Lung (tissue), 11 donors: ENCODE measurements at regions not wholly inside any gene's neighbourhood (a gene's known extent, or its start where the extent isn't known, plus 50 kb on each side); places are given as distances from the start of the nearest gene placed in this dataset.

ENCODE experiments used
- ATAC-seq: fragments of 200-7000 bp; cut with Tn5 transposase; one replicate; pipeline ENCODE4 v1.9.1; 2020; ENCODE audit warnings: moderate number of reproducible peaks; ENCODE audit not compliant: insufficient read depth, low FRiP score
- DNase-seq, 3 donors: peaks; one replicate each; pipeline ENCODE4 v3.0.0-alpha.2; 2013 to 2017
- H3K27ac ChIP-seq, 2 donors: one replicate each; pipeline ENCODE4 v1.5.1; 2013; ENCODE audit warnings: mild to moderate bottlenecking in 2 of 2, moderate library complexity in 2 of 2, control low read depth in 1 of 2, inconsistent platforms in 1 of 2, low read depth in 1 of 2, low read length in 1 of 2
- H3K27me3 ChIP-seq, 3 donors: one replicate each; pipeline ENCODE4 v1.5.1; 2013; ENCODE audit warnings: low read length in 2 of 3; ENCODE audit not compliant: control insufficient read depth in 3 of 3, insufficient read depth in 3 of 3
- H3K36me3 ChIP-seq, 4 donors: one replicate each; pipeline ENCODE4 v1.5.1; 2013; ENCODE audit warnings: low read length in 4 of 4, mild to moderate bottlenecking in 1 of 4, moderate library complexity in 1 of 4; ENCODE audit not compliant: control insufficient read depth in 4 of 4, insufficient read depth in 4 of 4
- H3K4me1 ChIP-seq, 5 donors: one replicate each; pipeline ENCODE4 v1.5.1; 2013; ENCODE audit warnings: low read length in 5 of 5, mild to moderate bottlenecking in 2 of 5, moderate library complexity in 1 of 5; ENCODE audit not compliant: control insufficient read depth in 5 of 5, insufficient read depth in 5 of 5
- H3K4me3 ChIP-seq: one replicate; pipeline ENCODE4 v1.5.1; 2013; ENCODE audit warnings: mild to moderate bottlenecking, control low read depth, moderate library complexity
- H3K9ac ChIP-seq, 2 donors: one replicate each; pipeline ENCODE4 v1.5.1; 2013; ENCODE audit warnings: low read length in 2 of 2, control low read depth in 1 of 2; ENCODE audit not compliant: insufficient read depth in 1 of 2
- H3K9me3 ChIP-seq, 4 donors: one replicate each; pipeline ENCODE4 v1.5.1; 2013; ENCODE audit warnings: low read length in 3 of 4, mild to moderate bottlenecking in 1 of 4, moderate library complexity in 1 of 4; ENCODE audit not compliant: control insufficient read depth in 4 of 4, insufficient read depth in 3 of 4
- WGBS, 2 donors: extraction: QIAGEN DNeasy Blood & Tissue Kit; methylation state at CpG; one replicate each; pipeline ENCODE4 v1.1.7; 2013; 5-methylcytosine and 5-hydroxymethylcytosine counted together
- TF ChIP-seq, protein P1 (sequence below): IDR thresholded peaks from 2 replicates; pipeline ENCODE4 v1.5.1; 2012; ENCODE audit warnings: mild to moderate bottlenecking; ENCODE audit errors: control extremely low read depth, extremely low read depth
- donor health status: control.
- donor health status: control.
- donor health status: Bipolar disorder and iron deficiency.
- donor health status: healthy.
- donor health status: DM: yes; HTN: yes; CAD: no.

DNA sequence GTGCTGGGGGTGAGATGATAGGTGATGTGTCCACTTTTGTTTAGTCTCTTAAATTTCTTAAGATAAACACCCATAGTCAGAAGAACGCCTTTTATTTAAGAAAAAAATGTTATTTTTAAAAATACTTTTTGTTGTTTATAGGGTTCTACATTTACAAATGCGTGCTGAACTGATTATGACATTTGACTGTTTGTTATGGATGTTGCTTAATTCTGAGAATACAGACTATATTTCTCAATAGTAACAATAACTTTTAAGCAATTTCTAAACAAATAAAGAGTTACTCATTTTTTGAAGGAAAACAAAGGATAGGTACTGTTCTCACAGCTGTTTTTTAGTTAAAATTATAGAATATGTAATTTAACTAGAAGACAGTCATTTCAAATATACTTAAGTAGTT, 249.9 kb upstream of the GBE1 start:
- Histone ChIP-seq H3K27me3 (no peaks in the 10 kb centered on the region), H3K27ac (no peak overlapping the region), H3K4me3 (no peak overlapping the region), H3K9me3 (peaks cover 0 to 6% (median 2%) of the 10 kb centered on the region in 4 donors), H3K36me3 (no peaks in the 10 kb centered on the region), H3K9ac (no peak overlapping the region), H3K4me1 (no peaks in the 10 kb centered on the region)
- ATAC-seq, result no peak
- WGBS, 2 donors, result 64 to 71% methylated on average over 2 of the region's 2 CpGs
- no peak for DNase-seq
- TF ChIP-seq, protein P1, sequence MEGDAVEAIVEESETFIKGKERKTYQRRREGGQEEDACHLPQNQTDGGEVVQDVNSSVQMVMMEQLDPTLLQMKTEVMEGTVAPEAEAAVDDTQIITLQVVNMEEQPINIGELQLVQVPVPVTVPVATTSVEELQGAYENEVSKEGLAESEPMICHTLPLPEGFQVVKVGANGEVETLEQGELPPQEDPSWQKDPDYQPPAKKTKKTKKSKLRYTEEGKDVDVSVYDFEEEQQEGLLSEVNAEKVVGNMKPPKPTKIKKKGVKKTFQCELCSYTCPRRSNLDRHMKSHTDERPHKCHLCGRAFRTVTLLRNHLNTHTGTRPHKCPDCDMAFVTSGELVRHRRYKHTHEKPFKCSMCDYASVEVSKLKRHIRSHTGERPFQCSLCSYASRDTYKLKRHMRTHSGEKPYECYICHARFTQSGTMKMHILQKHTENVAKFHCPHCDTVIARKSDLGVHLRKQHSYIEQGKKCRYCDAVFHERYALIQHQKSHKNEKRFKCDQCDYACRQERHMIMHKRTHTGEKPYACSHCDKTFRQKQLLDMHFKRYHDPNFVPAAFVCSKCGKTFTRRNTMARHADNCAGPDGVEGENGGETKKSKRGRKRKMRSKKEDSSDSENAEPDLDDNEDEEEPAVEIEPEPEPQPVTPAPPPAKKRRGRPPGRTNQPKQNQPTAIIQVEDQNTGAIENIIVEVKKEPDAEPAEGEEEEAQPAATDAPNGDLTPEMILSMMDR, result no peak

- H3K27ac ChIP-seq, result no peak overlapping the region
- H3K9me3 ChIP-seq, result peaks cover 0 to 6% (median under 1%) of the 10 kb centered on the region in 4 donors
- ATAC-seq (no peak), DNase-seq (no peak)
- no peak overlapping the region for H3K4me3 ChIP-seq
- 88 to 91% methylated on average over 3 of the region's 3 CpGs for WGBS, 2 donors
- no peak overlapping the region for H3K9ac ChIP-seq
- H3K4me1 ChIP-seq, result peaks cover 0 to 6% (median 0%) of the 10 kb centered on the region in 5 donors
- H3K27me3 ChIP-seq, result no peaks in the 10 kb centered on the region
- TF ChIP-seq, protein P1, result no peak
- no peaks in the 10 kb centered on the region for H3K36me3 ChIP-seq
These were observed 243.8 kb upstream of the GBE1 start for GRCh38 chr3:82005266-82005665.

GRCh38 chr3:82004266-82004665, 242.8 kb upstream of the GBE1 start:
- Histone ChIP-seq H3K4me3 (no peak overlapping the region), H3K9me3 (peaks cover 0 to 6% (median under 1%) of the 10 kb centered on the region in 4 donors), H3K4me1 (peaks cover 0 to 6% (median 0%) of the 10 kb centered on the region in 5 donors), H3K9ac (no peak overlapping the region), H3K27ac (no peak overlapping the region), H3K27me3 (no peaks in the 10 kb centered on the region), H3K36me3 (no peaks in the 10 kb centered on the region)
- WGBS, 2 donors, result 80 to 86% methylated on average over 2 of the region's 2 CpGs
- ATAC-seq (no peak), DNase-seq (no peak)
- TF ChIP-seq, protein P1, result no peak

- Histone ChIP-seq H3K27ac (no peak overlapping the region), H3K9ac (no peak overlapping the region), H3K27me3 (no peaks in the 10 kb centered on the region), H3K36me3 (no peaks in the 10 kb centered on the region), H3K4me3 (no peak overlapping the region), H3K4me1 (peaks cover 0 to 13% (median under 1%) of the 10 kb centered on the region in 5 donors), H3K9me3 (peaks cover 0 to 6% (median under 1%) of the 10 kb centered on the region in 4 donors)
- WGBS, 2 donors, result 68 to 74% methylated on average over 2 of the region's 2 CpGs
- DNase-seq (no peak), ATAC-seq (no peak)
- TF ChIP-seq, protein P1, result no peak
These were observed 241.7 kb upstream of the GBE1 start for GRCh38 chr3:82002986-82003642.
